HUES6 (cell line): ENCODE measurements at regions not wholly inside any gene's neighbourhood (a gene's known extent, or its start where the extent isn't known, plus 50 kb on each side); places are given as distances from the start of the nearest gene placed in this dataset.
A peak's percentile ranks its signal among the peaks of the same experiment; 100 is the strongest.

Experiments
- H3K27ac ChIP-seq: 2 replicates; pipeline ENCODE4 v1.7.0; 2013; ENCODE audit warnings: low read depth, mild to moderate bottlenecking, low read length, inconsistent platforms
- H3K27me3 ChIP-seq: 2 replicates; pipeline ENCODE4 v1.6.1; 2013; ENCODE audit warnings: low read length; ENCODE audit not compliant: control insufficient read depth, insufficient read depth
- H3K36me3 ChIP-seq: 2 replicates; pipeline ENCODE4 v1.6.1; 2013; ENCODE audit warnings: low read length; ENCODE audit not compliant: control insufficient read depth, insufficient read depth
- H3K4me1 ChIP-seq: 2 replicates; pipeline ENCODE4 v1.6.1; 2013; ENCODE audit warnings: low read length; ENCODE audit not compliant: control insufficient read depth, insufficient read depth
- H3K4me3 ChIP-seq: 2 replicates; pipeline ENCODE4 v1.5.1; 2013; ENCODE audit warnings: low read depth, low read length
- H3K9ac ChIP-seq: one replicate; pipeline ENCODE4 v1.6.1; 2013; ENCODE audit warnings: mild to moderate bottlenecking, low read length
- H3K9me3 ChIP-seq: 2 replicates; pipeline ENCODE4 v1.6.1; 2013; ENCODE audit warnings: low read depth, low read length; ENCODE audit not compliant: control insufficient read depth, insufficient read depth

DNA sequence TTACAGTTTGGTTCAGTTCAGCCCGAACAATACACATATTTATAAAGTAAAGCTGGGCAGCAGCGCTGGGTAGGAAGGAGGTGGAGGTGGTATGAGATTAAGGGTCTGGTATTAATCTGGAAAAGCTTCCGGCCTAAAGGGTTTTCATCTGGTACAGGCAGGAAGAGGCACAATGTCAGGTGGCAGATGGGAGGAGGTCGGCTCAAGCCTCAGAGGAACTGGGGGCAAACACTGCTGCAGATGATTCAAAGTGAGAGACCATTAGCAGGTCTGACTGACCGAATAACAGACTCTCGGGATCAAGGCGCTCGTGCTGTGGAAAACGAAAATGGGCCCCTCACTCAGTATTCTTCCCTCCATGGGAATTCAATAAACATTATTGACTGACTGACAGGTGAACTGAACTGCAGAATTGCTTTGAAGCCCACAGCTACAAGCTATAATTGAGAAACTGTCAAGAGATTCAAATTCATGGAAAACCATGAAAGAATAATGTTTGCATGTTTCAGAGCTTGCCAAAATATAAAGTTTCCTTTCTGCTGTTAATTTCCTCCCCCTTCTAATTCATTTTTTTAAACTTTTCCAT lies 75.3 kb downstream of the TMEM167A start:
- Histone ChIP-seq H3K27me3 (no peaks in the 10 kb centered on the region), H3K9ac (no peak overlapping the region), H3K4me3 (no peak overlapping the region), H3K27ac (no peak overlapping the region), H3K9me3 (no peaks in the 10 kb centered on the region), H3K36me3 (no peaks in the 10 kb centered on the region), H3K4me1 (peaks cover 36% of the 10 kb centered on the region)

DNA sequence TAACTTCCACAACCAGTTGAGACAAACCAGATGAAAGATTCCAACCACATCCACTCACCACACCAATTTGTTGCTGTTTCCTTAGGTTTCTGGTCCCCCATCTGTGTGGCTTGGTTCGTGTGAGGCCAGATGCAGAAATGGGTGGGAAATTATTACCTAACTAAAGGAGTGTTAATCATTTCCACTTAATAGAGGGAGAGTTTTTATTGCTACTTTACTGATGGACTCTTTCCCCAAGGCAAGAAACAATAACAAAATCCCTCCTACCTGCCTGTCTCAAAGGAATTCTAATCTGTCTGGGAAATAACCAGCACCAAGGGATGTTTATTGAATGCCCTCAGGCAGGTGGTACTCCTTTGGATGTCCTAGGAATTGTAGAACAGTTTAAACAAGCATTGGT lies 76.3 kb downstream of the TMEM167A start:
- H3K4me3 ChIP-seq, result no peak overlapping the region
- H3K9ac ChIP-seq, result no peak overlapping the region
- peak overlapping the region; percentile 42; the same call in 1 of the 2 replicates for H3K27ac ChIP-seq
- no peaks in the 10 kb centered on the region for H3K9me3 ChIP-seq
- H3K27me3 ChIP-seq, result no peaks in the 10 kb centered on the region
- no peaks in the 10 kb centered on the region for H3K36me3 ChIP-seq
- H3K4me1 ChIP-seq, result peaks cover 36% of the 10 kb centered on the region

DNA sequence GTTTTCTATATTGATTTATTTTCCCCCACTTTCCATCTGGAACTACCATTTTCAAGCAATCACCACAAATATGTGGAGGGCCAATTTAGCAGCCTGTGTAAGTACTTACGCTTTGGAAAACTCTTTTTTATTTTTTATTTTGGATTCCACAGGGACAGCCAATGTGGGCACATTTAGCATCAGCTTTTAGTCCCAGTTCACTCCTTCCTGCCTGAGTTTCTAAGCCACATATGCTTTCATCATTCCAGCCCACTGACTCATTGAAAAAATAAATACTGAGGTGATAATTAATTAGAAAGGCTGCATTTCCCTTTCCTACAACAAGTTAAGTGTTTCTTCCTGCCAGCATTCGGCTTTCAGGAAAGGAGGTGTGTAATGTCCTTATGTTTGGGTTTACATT lies 76.8 kb downstream of the TMEM167A start:
- no peaks in the 10 kb centered on the region for H3K36me3 ChIP-seq
- peak overlapping the region; percentile 42; the same call in 1 of the 2 replicates for H3K27ac ChIP-seq
- H3K4me3 ChIP-seq, result no peak overlapping the region; the same call in 1 of the 2 replicates
- H3K9ac ChIP-seq, result no peak overlapping the region
- H3K27me3 ChIP-seq, result no peaks in the 10 kb centered on the region
- H3K9me3 ChIP-seq, result no peaks in the 10 kb centered on the region
- H3K4me1 ChIP-seq, result peaks cover 36% of the 10 kb centered on the region

DNA sequence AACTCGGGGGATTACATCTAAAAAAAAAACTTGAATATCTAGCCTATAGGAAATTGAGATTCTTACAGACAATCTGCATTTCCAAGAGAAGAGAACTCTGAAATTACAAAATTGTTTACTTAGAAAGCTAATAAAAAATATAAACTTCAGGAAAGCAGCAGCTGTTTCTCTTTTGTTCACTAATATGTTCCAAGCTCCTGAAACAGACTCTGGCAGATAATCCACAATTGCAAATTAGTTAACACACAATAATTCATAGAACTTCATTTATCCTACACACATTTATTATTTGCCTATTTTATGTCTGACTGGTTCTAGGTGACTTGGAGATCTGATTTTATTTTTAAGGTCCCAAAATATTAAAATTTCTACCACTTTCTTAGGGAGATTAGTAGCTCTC lies 83.8 kb downstream of the TMEM167A start:
- H3K4me1 ChIP-seq, result peaks cover 6% of the 10 kb centered on the region
- H3K27ac ChIP-seq, result no peak overlapping the region
- H3K27me3 ChIP-seq, result no peaks in the 10 kb centered on the region
- H3K9me3 ChIP-seq, result no peaks in the 10 kb centered on the region
- H3K9ac ChIP-seq, result no peak overlapping the region
- no peaks in the 10 kb centered on the region for H3K36me3 ChIP-seq
- no peak overlapping the region for H3K4me3 ChIP-seq

DNA sequence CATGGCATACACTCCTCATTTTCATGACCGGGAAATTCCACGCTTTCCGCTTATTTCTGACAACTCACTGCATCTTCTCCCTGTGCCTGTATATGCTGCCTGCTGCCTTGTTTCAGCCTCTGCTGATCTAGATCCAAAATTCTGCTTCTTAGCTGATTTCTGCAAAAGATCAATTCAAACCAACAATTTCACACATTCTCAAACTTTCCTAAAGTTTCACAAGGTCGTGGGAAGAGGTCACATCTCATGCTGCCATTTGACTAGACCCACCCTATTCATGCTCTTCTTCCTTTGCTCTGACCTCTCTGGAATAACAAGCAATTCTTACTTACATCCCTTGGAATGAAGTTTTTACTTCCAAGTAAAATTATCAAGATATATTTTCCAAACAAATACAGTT lies 84.5 kb downstream of the TMEM167A start:
- H3K27me3 ChIP-seq, result no peaks in the 10 kb centered on the region
- H3K36me3 ChIP-seq, result no peaks in the 10 kb centered on the region
- peaks cover 6% of the 10 kb centered on the region for H3K4me1 ChIP-seq
- no peak overlapping the region for H3K27ac ChIP-seq
- H3K9me3 ChIP-seq, result no peaks in the 10 kb centered on the region
- H3K4me3 ChIP-seq, result no peak overlapping the region
- H3K9ac ChIP-seq, result no peak overlapping the region

DNA sequence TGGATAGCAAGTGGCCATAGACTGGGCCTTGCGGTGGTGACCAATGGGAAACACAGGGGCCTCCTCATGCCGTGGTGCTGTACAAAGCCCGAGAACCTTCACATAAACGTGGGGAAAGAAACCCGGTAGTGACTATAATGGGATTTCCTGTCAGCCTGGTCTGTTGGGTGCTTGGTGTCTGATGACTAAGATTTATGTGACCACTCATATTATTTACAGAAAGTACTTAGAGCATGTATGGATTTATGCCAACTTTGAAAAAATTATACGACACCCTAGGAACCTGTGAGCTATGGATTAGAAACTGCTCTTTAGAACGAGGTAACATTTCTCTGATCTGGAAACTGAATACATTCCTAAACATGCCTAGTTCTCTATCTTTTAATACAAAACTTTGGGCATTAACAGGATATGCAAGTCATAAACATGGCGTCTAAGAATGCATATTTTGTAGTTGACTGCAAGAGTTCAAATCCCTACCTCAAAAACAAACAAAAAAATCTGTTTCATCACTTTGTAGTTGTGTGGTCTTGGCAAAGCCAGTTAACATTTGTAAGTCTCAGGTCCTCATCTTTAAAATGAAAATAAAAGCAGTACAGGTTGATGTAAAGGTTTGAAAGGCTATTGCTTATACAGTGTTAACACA lies 85.4 kb downstream of the TMEM167A start:
- Histone ChIP-seq H3K9me3 (no peaks in the 10 kb centered on the region), H3K36me3 (no peaks in the 10 kb centered on the region), H3K4me3 (no peak overlapping the region), H3K27ac (no peak overlapping the region), H3K9ac (no peak overlapping the region), H3K4me1 (peaks cover 6% of the 10 kb centered on the region), H3K27me3 (no peaks in the 10 kb centered on the region)

DNA sequence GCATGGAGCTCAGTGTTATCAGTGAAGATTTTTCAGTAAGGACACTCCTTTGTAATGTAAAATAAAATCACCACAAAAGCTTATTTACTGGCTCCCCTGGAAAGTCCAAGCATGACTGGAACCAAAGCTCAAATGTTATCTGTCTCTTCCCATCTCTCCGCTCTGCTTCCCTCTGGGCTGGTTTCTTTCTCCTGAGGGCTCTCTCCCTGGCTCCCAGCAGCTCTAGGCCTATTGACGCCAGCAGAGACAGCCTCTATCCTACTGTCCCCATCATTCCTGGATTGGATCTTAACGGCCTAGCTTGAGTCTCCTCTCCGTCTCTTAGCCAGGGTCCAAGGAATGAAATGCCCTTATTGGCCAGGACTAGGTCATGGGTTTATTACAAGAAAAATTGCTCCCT lies 86.1 kb downstream of the TMEM167A start:
- Histone ChIP-seq H3K36me3 (no peaks in the 10 kb centered on the region), H3K9me3 (no peaks in the 10 kb centered on the region), H3K4me1 (peaks cover 10% of the 10 kb centered on the region), H3K27ac (no peak overlapping the region), H3K27me3 (no peaks in the 10 kb centered on the region), H3K4me3 (no peak overlapping the region), H3K9ac (no peak overlapping the region)

DNA sequence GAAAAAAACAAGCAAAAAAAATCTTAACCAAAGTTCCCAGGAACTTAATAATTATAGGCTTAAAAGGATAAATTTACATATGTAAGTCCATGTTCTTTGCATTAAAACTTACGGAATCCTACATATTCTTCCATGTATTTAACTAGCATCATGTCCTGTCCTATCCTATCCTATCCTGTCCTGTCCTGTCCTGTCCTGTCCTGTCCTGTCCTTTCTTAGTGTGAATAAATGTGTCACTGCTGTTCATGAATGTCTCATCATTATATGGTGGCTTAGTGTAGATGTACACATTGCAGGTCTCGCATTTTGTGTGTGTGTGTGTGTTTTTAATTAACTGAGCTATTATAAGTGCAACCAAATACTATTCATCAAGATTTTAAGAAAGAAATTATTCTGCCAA lies 90.0 kb downstream of the TMEM167A start:
- H3K4me1 ChIP-seq, result peaks cover 33% of the 10 kb centered on the region
- no peaks in the 10 kb centered on the region for H3K9me3 ChIP-seq
- H3K27ac ChIP-seq, result no peak overlapping the region
- no peak overlapping the region for H3K9ac ChIP-seq
- no peaks in the 10 kb centered on the region for H3K27me3 ChIP-seq
- H3K4me3 ChIP-seq, result no peak overlapping the region
- no peaks in the 10 kb centered on the region for H3K36me3 ChIP-seq

DNA sequence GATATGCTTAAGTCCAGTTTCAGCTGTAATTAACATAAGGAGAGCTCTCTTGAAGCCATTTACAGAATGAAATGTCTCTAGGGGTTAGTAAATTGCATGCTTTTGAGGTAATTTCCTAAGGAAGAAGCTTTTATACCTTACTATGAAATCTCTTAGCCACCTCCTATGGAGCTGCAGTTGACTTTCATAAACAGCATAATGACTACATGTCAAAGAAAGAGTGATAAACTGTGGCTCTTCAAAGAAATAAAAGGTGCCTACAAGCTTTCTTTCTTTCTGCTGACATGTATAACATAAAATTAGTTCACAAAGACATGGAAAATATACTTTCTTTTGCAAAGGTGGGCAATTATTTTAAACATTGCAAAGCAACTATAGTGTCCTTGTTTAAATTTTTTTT lies 90.8 kb downstream of the TMEM167A start:
- Histone ChIP-seq H3K9ac (no peak overlapping the region), H3K27me3 (no peaks in the 10 kb centered on the region), H3K27ac (no peak overlapping the region), H3K36me3 (no peaks in the 10 kb centered on the region), H3K4me3 (no peak overlapping the region), H3K9me3 (no peaks in the 10 kb centered on the region), H3K4me1 (peaks cover 32% of the 10 kb centered on the region)

DNA sequence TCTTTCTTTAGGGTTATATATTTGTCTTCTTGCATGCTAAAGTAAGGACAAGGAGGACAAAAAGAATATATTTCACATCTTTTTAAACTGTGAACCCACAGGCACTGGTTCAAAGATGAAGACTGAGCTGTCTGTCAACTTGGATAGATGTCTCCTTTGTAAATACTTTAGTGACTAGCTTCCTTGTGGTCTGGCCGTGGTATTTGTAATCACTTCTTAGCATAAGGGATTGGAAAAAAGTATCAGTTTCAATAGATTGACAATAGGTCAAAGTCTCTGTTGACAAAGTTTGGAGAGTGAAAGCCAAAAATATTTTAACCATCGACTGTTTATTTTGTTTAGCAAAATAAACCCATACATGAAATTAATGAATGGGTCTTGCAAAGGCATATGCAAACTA lies 91.4 kb downstream of the TMEM167A start:
- no peak overlapping the region for H3K9ac ChIP-seq
- no peaks in the 10 kb centered on the region for H3K36me3 ChIP-seq
- no peaks in the 10 kb centered on the region for H3K9me3 ChIP-seq
- no peaks in the 10 kb centered on the region for H3K27me3 ChIP-seq
- no peak overlapping the region for H3K27ac ChIP-seq
- H3K4me1 ChIP-seq, result peaks cover 27% of the 10 kb centered on the region
- no peak overlapping the region for H3K4me3 ChIP-seq

DNA sequence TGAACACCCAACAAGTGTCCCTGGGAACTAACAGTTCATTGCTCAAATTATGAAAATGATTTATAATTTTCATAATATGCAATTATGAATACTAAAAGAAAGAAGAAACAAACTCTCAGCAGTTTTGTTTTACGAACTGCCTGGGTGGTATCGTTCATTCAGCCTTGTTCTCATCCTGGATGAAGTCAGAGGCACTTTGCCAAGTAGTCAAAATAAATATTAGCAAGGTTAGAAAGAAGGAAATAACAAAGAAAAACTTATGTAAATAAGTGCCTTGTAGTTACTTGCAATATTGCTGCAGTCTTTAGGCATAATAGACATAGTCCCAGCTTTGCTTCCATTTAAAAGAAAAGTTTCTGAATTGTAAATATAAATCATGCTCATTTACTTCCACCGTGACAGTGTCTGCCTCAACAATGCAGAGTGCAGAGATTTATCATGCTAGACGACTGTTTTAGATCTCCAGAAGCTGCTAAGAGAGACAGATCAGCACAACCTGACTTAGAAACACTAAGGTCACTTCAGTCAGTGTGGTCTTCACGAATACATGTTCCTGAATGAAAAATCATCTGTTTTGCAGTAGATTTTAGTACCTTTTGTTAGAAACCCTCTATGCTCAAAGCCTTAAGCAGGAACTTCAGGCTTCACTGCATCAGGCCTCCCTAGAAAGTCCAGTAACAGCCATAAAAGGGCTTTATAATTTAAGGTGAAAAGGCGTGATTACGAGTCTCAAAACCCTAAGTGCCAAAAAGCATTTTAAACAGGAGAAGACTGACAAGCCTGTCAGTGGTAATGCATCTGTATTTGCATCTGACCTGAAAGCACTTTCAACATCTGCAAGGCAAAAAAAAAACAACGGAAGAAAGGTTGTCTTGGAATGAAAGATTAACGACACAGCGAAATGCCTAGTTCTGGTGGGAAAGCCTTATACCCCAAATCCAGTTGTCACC lies 92.1 kb downstream of the TMEM167A start:
- Histone ChIP-seq H3K27ac (no peak overlapping the region), H3K4me3 (no peak overlapping the region), H3K9ac (no peak overlapping the region), H3K4me1 (peaks cover 27% of the 10 kb centered on the region), H3K27me3 (no peaks in the 10 kb centered on the region), H3K9me3 (no peaks in the 10 kb centered on the region), H3K36me3 (no peaks in the 10 kb centered on the region)
